PC-9 (cell line): ENCODE measurements at regions not wholly inside any gene's neighbourhood (a gene's known extent, or its start where the extent isn't known, plus 50 kb on each side); places are given as distances from the start of the nearest gene placed in this dataset.

Experiments
- CTCF ChIP-seq: fragments of 200-600 bp; sonication (generic); conservative IDR thresholded peaks from 2 replicates; pipeline ENCODE4 v1.6.1; 2017; ENCODE audit warnings: mixed run types, antibody characterized with exemption, mild to moderate bottlenecking, moderate library complexity
- EZH2 ChIP-seq: fragments of 200-600 bp; sonication (generic); IDR thresholded peaks from 2 replicates; pipeline ENCODE4 v1.8.0; 2017; ENCODE audit warnings: antibody characterized with exemption, low read depth

- TF ChIP-seq CTCF (no peak), EZH2 (no peak)
Measured at GRCh38 chr20:54283253-54283652, 75.4 kb downstream of the PFDN4 start.
